Stimulated activated CD4-positive, alpha-beta T cell treated with anti-CD3 and anti-CD28 coated beads, Interleukin-12 subunit alpha, Interleukin-12 subunit beta, amount 100 ng/mL, for 4 hours (primary cell): ENCODE measurements at regions not wholly inside any gene's neighbourhood (a gene's known extent, or its start where the extent isn't known, plus 50 kb on each side); places are given as distances from the start of the nearest gene placed in this dataset.
"Not testable (repeated sequence)": the region's sequence is repeated elsewhere in the genome, so short reads cannot be mapped to it uniquely, and the experiment has no call there.

Source experiments
- DNase-seq: peaks from one replicate; pipeline ENCODE4 v3.0.0-alpha.2; 2020

DNA sequence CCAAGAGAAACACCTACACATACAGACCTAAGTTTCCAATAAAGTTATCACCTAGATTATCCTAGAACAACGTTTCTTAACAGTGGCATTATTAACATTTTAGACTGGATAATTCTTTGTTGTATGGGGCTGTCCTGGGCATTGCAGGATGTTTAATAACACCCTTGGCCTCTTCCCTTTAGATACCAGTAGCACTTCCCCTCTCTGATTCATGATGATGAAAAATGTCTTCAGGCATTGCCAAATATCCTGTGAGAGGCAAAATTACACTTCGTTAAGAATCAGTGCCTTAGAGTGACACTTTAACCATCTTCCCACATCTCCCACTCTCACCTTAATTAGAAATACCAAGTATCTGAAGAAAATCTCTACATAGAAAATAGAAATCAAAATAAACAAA, 352.6 kb downstream of the CGGBP1 start:
- no peak for DNase-seq

DNA sequence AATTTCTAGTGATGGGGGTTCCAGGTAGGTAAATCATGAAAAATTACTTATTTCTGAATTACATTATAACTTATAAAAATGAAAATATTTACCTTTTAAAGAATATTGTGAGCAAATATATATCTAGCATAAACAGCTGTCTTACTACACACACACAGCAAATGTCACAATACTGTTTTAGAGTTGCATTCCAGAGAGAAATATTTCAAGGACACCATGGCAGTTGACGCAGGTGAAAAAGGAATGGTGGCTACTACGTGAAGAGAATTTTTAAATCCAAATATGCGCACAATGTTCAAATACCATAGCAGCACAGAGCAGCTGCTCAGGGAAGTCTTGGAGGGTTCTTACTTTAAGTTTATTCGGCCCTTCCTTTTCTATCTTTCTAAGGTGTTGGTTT, 356.2 kb downstream of the CGGBP1 start:
- DNase-seq = no peak

DNA sequence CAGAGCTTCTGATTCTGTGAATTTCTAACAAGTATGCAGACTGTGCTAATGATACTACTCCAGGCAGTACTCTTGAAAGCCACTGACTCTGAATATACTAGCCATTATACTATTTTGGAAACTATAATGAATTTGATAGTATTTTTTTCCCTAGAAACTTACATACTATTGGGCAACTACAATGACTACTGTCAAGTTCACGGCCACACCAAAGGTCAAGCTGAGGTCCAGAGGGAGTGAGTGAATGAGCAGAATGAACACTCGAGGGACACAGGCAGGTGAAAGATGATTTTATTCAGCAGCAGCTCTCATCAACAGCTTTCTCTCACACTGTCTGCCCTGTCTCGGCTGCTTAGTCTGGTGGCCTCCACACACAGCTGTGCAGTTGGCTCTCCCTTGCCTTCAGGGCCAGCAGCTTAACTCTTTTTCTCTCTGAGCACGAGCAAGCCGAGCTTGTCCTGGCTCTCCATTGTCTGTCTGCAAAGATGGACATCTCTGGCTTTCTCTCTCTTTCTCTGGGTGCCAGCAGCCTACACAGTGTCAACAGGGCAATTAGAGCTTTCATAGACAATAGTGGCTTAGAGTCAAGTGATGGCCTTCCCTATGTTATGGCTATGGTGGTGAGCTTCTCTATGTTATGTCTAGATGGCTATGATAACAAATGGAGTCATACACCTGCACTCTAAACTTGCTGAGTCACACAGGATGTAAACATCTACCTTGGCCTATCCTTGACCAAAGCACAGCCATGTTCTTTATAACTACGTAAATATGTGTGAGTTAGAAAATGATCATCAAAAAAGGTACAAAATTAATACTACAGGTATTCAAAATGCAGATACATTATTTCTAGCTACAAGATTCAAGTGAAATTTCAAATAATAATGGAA, 362.4 kb downstream of the CGGBP1 start:
- no peak for DNase-seq

DNA sequence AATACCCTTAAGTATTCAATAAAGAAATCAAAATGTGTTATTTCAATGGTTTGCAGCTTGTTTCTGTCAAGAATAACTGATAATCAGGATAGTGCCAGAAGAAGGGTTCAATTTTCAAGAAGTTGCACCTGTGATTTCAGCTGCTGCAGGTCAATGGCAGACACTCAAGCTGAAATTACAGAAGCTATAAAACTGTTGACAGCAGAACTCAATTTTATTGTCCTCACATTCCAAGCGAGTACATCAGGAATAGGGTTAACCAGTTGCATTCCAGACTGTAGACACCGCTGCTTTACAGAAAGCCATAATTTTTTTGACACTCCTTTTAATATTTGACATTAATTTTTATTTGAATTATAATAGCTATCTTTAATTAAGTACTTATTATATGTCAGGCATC, 364.1 kb downstream of the CGGBP1 start:
- DNase-seq = no peak

DNA sequence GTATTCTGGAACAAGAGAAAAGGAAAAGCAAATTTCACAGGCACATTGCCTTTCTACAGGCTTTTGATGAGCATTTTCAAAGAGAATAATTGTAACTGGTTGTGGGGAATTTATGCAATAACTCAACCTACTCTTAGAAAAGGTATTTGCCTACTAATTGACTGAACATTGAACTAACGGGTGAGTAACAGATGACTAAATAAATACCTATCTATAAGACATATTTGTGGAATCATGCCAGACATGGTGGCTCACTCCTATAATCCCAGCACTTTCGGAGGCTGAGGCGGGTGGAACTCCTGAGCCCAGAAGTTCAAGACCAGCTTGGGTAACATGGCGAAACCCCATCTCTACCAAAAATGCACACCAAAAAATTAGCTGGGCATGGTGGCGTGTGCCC, 367.7 kb downstream of the CGGBP1 start:
- DNase-seq = no peak

DNA sequence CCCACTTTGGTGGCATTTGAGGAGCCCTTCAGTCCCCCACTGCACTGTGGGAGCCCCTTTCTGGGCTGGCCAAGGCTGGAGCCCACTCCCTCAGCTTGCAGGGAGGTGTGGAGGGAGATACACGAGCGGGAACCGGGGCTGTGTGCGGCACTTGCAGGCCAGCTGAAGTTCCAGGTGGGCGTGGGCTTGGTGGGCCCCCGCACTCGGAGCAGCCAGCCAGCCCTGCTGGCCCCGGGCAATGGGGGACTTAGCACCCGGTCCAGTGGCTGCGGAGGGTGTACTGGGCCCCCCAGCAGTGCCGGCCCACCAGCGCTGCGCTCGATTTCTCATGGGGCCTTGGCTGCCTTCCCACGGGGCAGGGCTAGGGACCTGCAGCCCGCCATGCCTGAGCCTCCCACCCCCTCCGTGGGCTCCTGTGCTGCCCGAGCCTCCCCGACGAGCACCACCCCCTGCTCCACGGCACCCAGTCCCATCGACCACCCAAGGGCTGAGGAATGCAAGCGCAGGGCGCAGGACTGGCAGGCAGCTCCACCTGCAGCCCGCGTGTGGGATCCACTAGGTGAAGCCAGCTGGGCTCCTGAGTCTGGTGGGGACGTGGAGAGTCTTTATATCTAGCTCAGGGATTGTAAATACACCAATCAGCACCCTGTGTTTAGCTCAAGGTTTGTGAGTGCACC, 379.7 kb downstream of the CGGBP1 start:
- not testable (repeated sequence) for DNase-seq

DNA sequence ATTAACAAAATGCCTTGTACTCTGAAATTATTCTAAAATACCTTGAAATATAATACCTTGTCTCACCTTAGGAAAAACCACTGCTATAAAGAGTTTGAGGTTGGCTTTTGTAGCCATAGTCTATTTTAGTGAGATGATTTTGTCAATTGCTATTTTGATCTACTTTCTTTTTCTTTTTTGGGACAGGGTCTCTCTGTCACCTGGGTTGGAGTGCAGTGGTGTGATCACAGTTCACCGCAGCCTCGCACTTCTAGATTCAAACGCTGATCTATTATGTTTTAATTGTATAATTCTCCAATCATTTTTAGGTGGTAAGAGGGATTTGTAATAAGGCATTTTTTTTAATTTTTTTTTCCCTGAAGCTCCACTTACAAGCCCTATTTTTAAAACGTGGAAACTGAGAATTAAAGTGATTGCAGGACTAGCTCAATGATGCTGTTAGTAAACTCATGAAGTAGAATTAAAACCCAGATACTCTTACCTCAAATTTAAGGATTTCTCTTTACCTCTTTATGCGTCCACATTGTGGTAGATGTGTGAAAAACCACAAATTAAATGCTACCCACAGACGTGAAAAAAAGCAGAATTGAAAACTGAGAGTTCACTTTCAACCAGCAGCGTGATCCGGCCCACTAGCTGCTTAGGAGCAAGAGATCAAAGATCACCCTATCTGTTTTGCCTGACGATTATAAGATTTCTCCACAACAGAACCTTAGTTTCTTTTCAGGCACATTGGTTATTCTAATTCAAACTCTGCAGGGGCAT, 384.2 kb downstream of the CGGBP1 start:
- no peak for DNase-seq

DNA sequence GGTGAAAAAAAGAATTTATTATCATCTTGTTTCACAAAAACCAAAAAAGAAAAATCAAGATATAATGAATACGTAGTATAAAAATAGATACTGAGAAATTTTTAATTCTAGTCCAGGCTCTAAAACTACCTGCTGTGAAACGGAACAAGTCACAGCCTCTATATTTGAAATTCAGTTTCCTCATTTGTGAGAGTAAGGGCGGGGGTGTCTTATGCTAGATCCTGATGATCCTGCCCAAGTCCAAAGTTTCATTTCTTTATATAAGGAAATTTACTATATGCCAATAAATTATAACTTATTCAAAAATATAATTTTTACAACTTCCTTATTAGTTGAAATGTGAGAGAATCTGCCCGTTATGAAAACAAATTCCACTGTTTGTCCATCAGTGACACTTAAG, 385.7 kb downstream of the CGGBP1 start:
- DNase-seq = no peak

DNA sequence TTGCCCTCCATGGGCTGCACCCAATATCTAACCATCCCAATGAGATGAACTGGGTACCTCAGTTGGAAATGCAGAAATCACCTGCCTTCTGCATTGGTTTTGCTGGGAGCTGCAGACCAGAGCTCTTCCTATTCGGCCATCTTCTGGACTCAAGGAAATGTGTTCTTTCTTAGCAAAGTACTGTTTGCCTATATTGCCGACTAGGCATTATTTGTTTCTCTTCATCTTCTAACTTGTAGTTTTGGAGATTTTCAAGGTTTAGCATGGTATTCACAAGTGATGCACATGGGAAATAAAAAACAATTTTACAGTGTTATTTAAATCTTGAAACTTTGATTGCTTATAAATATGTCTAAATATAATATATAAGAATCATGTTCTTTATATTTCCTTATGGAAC, 377.8 kb upstream of the POU1F1 start:
- no peak for DNase-seq

DNA sequence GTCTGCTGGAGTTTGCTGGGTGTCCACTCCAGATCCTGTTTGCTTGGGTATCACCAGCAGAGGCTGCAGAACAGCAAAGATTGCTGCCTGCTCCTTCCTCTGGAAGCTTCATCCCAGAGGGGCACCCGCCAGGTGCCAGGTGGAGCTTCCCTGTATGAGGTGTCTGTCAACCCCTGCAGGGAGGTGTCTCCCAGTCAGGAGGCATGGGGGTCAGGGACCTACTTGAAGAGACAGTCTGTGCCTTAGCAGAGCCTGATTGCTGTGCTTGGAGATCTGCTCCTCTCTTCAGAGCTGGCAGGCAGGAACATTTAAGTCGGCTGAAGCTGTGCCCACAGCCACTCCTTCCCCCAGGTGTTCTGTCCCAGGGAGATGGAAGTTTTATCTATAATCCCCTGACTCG, 376.8 kb upstream of the POU1F1 start:
- not testable (repeated sequence) for DNase-seq

DNA sequence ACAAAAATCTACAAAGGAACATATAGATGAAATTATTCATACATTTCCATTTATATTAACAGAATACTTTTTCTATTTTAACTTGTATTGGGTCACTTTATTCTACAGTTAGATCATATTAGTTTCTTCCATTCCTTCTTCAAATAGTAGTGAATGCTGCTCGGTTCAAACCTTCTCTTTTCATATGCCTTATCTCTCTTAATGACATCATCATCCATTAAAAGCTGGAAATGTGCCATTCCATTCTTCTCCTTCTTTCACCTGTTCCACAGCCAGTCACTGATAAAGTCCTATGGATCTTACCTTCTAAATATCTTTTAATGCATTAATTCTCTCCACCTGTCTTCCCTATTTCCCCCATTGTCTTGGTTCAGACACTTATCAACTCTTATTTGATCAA, 358.0 kb upstream of the POU1F1 start:
- DNase-seq = no peak

DNA sequence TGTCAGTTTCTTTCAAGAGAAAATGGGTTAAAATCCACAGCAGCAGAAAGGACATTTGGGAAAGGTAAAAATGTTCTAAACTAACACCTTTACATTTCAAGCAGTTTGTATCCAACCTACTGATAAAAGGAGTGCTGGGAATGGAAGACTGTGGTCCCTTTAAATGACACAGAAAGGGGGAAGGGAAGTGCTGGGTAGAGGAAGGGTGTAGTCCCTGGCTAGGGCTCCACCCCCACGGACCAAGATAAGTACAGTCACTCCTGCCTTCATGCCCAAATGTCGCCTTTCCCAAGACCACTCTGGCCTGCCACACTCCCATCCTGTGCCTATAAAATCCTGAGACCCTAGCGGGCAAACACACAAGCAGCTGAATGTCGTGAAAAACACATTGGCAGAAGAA, 350.9 kb upstream of the POU1F1 start:
- no peak for DNase-seq

DNA sequence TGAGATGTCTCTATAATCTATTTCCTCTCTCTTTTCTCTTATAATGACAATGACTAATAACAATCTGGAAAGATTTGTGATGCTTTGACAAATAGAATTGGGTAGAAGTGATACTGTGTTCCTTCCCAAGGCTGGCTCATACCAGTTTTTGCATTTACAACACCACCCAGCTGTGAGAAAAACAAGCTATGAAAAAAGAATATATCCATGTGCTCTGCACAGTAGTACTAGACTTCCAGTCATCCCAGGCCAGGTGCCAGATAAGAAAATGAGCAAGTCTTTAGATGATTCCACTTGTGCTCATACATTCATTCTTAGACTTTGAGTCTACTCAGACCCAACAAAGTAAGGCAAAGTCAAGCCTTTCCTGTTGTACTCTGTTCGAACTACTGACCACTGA, 350.2 kb upstream of the POU1F1 start:
- no peak for DNase-seq

DNA sequence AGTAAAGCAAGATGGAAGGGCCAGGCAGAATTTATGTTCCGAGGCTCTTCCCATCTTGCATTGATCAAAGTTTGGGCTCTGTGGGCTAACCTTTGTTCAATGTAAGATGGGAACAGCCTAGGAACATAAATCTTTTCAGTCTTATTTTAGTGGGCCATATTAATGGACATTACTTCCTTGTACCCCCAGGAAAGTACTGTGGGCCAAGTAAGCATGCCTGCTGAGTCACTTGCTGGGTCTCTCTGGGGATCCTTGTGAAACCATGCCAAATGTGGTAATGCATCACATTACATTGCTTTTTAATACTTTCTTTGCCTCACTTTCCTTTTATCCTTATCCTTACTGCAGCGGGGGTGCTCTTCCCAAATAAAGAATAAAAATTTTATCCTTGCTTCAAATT, 349.5 kb upstream of the POU1F1 start:
- no peak for DNase-seq

DNA sequence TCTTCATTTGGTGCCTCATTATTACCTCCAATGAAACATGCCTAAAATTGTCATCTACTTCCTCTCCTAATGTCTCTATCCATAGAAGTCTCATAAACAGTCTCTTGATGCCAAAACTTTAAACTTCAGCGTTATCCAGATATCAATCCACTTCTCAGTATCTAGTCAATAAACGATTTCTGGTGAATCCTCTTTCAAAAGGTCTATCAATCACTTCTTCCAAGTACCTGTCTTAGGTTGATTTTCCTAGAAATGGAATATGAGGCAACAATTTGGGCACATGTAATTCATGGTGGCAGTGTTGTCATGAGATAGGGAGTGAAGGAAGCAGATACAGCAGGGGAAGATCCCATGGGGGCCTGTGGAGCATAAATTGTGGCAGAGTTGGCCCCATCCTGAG, 348.5 kb upstream of the POU1F1 start:
- no peak for DNase-seq

DNA sequence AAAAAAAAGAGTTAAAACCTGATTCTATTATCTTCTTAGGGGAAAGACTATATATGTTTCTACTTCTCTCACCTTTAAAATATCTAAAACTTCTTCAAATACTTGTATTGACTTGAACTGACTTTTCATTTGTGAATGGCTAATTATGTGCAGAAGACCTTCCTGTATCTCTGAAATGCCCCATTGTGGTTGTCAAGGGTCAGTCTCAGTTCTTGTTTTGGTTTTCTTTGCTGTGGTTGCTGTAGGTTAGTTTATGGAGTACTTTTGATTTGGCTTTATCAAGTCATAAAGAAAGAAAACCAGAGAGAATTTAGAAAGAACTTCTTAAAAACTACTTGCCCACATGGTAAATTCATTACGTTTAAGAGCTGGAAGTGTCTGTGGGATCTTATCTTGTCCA, 345.3 kb upstream of the POU1F1 start:
- no peak for DNase-seq

DNA sequence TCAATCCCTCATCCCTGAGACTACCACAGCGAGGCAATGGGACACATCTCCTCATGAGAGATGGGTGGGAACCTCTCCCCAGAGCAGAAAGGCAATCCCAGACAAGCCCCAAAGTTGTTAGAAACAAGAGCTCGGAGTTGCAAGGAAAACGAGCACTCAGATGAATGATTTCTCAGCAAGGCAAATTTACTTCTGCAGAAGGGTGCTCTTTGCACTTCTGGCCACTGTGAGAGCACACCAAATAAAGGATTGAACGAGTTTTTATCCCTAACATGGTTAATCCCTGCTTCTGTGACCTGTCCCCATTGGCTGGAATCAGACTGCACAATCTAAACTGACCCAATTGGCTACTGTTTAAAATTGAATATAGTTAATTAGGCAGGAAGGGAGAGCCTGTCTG, 339.1 kb upstream of the POU1F1 start:
- no peak for DNase-seq

DNA sequence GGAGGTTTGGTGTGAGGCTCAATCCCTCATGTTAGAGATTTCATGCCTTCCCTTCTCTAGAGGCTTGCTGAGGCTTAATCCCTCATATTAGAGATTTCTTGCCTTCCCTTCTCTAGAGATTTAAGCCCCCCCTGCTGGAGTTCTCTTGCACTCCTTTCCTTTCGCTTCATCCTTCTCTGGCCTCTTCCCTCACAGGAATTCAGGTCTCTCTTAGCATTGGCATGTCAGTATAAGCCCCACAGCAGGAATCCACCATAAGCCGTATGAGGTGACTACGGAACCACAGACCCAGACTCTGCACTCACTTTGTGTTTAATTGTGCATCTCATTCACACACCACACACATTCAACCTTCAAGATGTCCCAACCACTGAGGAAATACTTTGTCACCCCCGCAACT, 338.6 kb upstream of the POU1F1 start:
- DNase-seq = no peak

DNA sequence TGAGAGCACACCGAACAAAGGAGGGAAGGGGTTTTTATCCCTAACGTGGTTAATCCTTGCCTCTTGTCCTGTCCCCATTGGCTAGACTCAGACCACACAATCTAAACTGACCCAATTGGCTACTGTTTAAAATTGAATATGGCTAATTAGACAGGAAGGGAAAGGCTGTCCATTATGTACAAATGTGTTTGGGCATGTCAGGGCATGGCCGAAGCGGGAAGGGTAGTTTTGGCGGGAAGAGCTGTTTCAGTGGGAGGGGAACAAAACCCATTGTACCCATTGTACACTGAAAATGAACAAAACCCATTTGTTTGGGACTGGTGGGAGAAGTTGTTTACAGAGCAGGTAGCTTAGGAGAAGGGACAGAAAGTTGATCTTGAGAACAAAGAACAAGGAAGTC, 330.9 kb upstream of the POU1F1 start:
- no peak for DNase-seq

DNA sequence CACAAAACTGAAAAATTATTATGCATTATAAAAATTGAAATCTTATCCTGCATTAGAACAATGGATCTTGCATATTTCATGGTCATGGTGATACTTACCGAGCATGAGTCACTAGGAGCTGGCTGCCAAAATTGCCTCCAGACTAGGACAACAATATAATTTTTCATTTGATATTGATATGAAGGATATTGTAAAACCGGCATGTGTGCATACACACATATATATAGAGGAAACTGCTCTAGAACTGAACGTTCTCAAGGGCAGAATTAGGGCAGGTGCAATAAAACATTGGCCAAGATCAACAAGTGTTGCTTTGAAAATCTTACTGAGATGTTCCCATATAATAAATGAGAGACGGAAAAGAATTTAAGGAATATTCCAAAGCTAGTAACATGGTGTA, 319.4 kb upstream of the POU1F1 start:
- no peak for DNase-seq

DNA sequence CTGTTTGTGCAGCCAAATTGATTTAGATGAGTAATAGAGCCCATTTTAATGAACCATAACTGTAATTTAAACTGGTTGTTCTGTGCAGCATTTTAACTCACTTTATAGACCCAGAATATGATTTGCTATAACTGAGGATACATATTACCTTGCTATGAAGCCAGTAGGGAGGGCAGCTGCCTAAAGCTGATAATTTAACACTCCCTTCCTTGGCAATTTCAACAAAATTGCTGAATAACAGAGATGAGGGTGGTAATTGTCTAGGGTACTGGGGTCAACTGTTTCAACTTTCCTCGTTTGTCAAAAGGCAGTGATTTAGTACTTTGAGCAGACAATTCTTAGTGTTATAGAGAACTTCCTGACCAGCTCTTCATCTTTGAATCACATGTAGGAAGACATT, 304.9 kb upstream of the POU1F1 start:
- no peak for DNase-seq

DNA sequence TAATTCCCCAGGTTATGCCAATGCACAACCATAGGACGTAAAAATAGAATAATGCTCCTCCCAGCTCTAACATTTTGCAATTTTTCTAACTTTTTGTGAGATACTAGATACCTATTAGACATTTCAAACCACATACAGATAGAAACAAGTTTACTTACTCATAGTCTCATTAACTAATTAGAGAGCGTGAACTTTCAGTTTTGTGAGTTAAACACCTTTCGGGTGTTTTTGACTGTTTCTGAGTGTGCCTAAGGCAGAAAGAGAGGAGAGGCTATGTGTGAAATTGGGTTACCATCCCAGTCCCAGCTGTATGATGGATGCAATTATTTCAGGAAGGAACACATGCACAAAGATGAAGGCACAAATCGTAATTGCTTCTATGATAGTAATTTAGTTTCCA, 300.4 kb upstream of the POU1F1 start:
- no peak for DNase-seq

DNA sequence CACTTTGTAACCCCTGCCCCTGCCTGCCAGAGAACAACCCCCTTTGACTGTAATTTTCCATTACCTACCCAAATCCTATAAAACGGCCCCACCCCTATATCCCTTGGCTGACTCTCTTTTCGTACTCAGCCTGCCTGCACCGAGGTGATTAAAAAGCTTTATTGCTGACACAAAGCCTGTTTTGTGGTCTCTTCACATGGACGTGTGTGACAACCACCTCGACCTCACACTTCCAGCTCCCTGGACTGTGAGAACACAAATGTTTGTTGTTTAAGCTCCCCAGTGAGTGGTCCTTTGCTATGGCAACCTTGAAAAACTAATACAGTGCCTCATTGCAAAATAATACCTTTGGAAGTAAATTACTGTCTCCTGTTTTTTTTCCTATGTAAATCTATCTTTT, 299.2 kb upstream of the POU1F1 start:
- DNase-seq = no peak

DNA sequence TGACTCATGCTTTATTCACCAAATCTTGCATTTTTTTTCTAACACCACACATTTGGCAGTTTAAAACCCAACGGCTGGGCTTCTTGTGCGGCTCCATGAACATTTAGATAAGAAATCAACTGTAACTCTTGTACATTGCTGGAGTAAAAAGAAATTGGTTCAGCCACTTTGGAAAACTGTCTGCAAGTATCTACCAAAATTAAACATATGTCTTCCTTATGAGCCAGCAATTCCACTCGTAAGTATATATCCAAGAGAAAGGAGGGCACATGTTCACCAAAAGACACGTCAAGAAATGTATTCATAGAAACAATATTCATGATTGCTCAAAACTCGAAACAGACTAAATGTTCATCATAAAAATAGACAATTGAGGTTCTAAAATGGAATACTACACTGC, 291.9 kb upstream of the POU1F1 start:
- no peak for DNase-seq
